Neural cell (in vitro differentiated cells): ENCODE measurements at regions not wholly inside any gene's neighbourhood (a gene's known extent, or its start where the extent isn't known, plus 50 kb on each side); places are given as distances from the start of the nearest gene placed in this dataset.

Experiments
- EP300 ChIP-seq: fragments of 450-650 bp; conservative IDR thresholded peaks from 2 replicates; pipeline ENCODE4 v1.6.1; 2014; ENCODE audit warnings: antibody characterized with exemption, mild to moderate bottlenecking, moderate library complexity; ENCODE audit not compliant: poor library complexity, severe bottlenecking
- EZH2 ChIP-seq: fragments of 200-600, 300-800 bp; shearing (Covaris generic), sonication (generic); IDR thresholded peaks from 2 replicates; pipeline ENCODE4 v1.6.1; 2014; ENCODE audit warnings: antibody characterized with exemption, low read length, borderline replicate concordance, mild to moderate bottlenecking; ENCODE audit not compliant: insufficient read depth, poor library complexity, severe bottlenecking
- MXI1 ChIP-seq: fragments of 450-650 bp; conservative IDR thresholded peaks from 2 replicates; pipeline ENCODE4 v1.6.1; 2014; ENCODE audit warnings: antibody characterized with exemption, mild to moderate bottlenecking; ENCODE audit not compliant: poor library complexity, severe bottlenecking
- POLR2AphosphoS5 ChIP-seq: IDR thresholded peaks from 2 replicates; pipeline ENCODE4 v1.6.1; 2012
- RAD21 ChIP-seq: fragments of 450-650 bp; conservative IDR thresholded peaks from 2 replicates; pipeline ENCODE4 v1.6.1; 2014; ENCODE audit warnings: antibody characterized with exemption, mild to moderate bottlenecking, moderate library complexity
- SMC3 ChIP-seq: fragments of 450-650 bp; conservative IDR thresholded peaks from 2 replicates; pipeline ENCODE4 v1.6.1; 2014; ENCODE audit warnings: antibody characterized with exemption, mild to moderate bottlenecking, moderate library complexity; ENCODE audit not compliant: poor library complexity
- TAF1 ChIP-seq: IDR thresholded peaks from 2 replicates; pipeline ENCODE4 v1.6.1; 2012; ENCODE audit warnings: low read depth
- TF ChIP-seq, protein P1 (sequence below): fragments of 450-650 bp; IDR thresholded peaks from 2 replicates; pipeline ENCODE4 v1.5.1; 2014; ENCODE audit warnings: antibody characterized with exemption, mild to moderate bottlenecking, moderate library complexity; ENCODE audit not compliant: poor library complexity, severe bottlenecking
- TF ChIP-seq, protein P2 (sequence below): IDR thresholded peaks from 2 replicates; pipeline ENCODE4 v1.6.1; 2012; ENCODE audit warnings: borderline replicate concordance

DNA sequence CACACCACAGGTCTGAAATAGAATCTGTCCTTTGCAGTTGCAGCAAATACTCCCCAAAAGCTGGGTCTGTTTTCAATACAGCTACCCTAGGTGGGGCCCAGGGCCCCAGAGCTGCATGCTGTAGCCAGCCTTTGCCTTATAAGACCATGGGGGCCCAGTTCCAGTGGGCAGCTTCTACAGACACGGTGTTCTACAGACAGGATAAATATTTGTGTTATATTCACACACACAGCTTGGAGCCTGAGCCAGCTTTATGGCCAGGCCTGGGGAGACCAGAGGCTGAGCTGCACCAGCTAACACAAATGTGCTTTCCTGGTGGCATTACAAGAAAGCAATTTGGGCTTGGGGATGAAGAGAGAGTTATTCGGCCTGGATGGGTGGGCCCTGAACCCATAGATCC lies 151.8 kb upstream of the NCAM1 start:
- TF ChIP-seq, protein P1, sequence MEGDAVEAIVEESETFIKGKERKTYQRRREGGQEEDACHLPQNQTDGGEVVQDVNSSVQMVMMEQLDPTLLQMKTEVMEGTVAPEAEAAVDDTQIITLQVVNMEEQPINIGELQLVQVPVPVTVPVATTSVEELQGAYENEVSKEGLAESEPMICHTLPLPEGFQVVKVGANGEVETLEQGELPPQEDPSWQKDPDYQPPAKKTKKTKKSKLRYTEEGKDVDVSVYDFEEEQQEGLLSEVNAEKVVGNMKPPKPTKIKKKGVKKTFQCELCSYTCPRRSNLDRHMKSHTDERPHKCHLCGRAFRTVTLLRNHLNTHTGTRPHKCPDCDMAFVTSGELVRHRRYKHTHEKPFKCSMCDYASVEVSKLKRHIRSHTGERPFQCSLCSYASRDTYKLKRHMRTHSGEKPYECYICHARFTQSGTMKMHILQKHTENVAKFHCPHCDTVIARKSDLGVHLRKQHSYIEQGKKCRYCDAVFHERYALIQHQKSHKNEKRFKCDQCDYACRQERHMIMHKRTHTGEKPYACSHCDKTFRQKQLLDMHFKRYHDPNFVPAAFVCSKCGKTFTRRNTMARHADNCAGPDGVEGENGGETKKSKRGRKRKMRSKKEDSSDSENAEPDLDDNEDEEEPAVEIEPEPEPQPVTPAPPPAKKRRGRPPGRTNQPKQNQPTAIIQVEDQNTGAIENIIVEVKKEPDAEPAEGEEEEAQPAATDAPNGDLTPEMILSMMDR: no peak
- TF ChIP-seq, protein P2, sequence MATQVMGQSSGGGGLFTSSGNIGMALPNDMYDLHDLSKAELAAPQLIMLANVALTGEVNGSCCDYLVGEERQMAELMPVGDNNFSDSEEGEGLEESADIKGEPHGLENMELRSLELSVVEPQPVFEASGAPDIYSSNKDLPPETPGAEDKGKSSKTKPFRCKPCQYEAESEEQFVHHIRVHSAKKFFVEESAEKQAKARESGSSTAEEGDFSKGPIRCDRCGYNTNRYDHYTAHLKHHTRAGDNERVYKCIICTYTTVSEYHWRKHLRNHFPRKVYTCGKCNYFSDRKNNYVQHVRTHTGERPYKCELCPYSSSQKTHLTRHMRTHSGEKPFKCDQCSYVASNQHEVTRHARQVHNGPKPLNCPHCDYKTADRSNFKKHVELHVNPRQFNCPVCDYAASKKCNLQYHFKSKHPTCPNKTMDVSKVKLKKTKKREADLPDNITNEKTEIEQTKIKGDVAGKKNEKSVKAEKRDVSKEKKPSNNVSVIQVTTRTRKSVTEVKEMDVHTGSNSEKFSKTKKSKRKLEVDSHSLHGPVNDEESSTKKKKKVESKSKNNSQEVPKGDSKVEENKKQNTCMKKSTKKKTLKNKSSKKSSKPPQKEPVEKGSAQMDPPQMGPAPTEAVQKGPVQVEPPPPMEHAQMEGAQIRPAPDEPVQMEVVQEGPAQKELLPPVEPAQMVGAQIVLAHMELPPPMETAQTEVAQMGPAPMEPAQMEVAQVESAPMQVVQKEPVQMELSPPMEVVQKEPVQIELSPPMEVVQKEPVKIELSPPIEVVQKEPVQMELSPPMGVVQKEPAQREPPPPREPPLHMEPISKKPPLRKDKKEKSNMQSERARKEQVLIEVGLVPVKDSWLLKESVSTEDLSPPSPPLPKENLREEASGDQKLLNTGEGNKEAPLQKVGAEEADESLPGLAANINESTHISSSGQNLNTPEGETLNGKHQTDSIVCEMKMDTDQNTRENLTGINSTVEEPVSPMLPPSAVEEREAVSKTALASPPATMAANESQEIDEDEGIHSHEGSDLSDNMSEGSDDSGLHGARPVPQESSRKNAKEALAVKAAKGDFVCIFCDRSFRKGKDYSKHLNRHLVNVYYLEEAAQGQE: no peak
- TF ChIP-seq RAD21 (no peak), TAF1 (no peak), EZH2 (no peak), POLR2AphosphoS5 (no peak), EP300 (no peak), SMC3 (no peak), MXI1 (no peak)
